Activated effector memory CD4-positive, alpha-beta T cell treated with Interleukin-2 at 50 U/mL for 16 hours (primary cell): ENCODE measurements at regions not wholly inside any gene's neighbourhood (a gene's known extent, or its start where the extent isn't known, plus 50 kb on each side); places are given as distances from the start of the nearest gene placed in this dataset.

Experiments used
- DNase-seq: peaks from one replicate; pipeline ENCODE4 v3.0.0-alpha.2; 2020

GRCh38 chr2:238689871-238690389, 158.0 kb upstream of the TWIST2 start:
- no peak for DNase-seq

- DNase-seq: no peak
Observed at GRCh38 chr2:238690511-238690910, 157.4 kb upstream of the TWIST2 start.

- no peak for DNase-seq
Observed at GRCh38 chr2:238691596-238692491, 156.0 kb upstream of the TWIST2 start.

GRCh38 chr2:238692562-238692961, 155.3 kb upstream of the TWIST2 start:
- DNase-seq: no peak

GRCh38 chr2:238693337-238694093, 154.4 kb upstream of the TWIST2 start:
- DNase-seq: no peak

- no peak for DNase-seq
Observed at GRCh38 chr2:238694136-238694755, 153.6 kb upstream of the TWIST2 start.

- DNase-seq: no peak
Observed at GRCh38 chr2:238694922-238695321, 153.0 kb upstream of the TWIST2 start.

- no peak for DNase-seq
Observed at GRCh38 chr2:238695538-238695937, 152.3 kb upstream of the TWIST2 start.

GRCh38 chr2:238696331-238696730, 151.6 kb upstream of the TWIST2 start:
- DNase-seq: no peak

- DNase-seq: no peak
Observed at GRCh38 chr2:238696786-238697185, 151.1 kb upstream of the TWIST2 start.

- DNase-seq: no peak
Observed at GRCh38 chr2:238697193-238698071, 150.5 kb upstream of the TWIST2 start.

GRCh38 chr2:238698072-238698352, 149.9 kb upstream of the TWIST2 start:
- no peak for DNase-seq

GRCh38 chr2:238698451-238699306, 149.2 kb upstream of the TWIST2 start:
- no peak for DNase-seq

- DNase-seq: no peak
Observed at GRCh38 chr2:238699307-238700116, 148.4 kb upstream of the TWIST2 start.

GRCh38 chr2:238700117-238700457, 147.8 kb upstream of the TWIST2 start:
- DNase-seq: no peak

GRCh38 chr2:238700506-238701340, 147.2 kb upstream of the TWIST2 start:
- DNase-seq: no peak

GRCh38 chr2:238701341-238702206, 146.3 kb upstream of the TWIST2 start:
- DNase-seq: no peak

- DNase-seq: no peak
Observed at GRCh38 chr2:238702276-238703052, 145.4 kb upstream of the TWIST2 start.
